ENCODE measurements at regions not wholly inside any gene's neighbourhood (a gene's known extent, or its start where the extent isn't known, plus 50 kb on each side); places are given as distances from the start of the nearest gene placed in this dataset.

DNA sequence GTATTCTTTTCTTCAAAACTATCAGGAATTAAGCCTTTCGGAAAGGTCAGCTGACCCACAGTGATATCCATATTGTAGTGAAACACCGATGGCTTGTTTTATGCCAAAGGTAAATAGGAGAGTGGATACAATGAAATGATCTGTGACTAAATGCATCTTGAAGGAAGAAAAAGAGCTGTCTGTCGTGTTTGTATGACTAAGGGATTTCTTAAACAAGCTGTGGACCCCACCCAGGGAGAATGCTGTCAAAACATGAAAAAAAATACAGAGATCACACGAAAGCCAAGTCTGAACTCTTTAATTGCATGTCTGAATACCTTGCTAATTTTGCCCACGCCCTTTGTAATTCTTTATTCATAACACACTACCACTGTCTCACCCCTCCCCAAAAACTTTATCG lies 286.4 kb upstream of the WWC1 start:
- DNase-seq (ENCODE audit: extremely low read depth, low read depth): no peak
- no peak for TF ChIP-seq CTCF (IDR thresholded peaks at IDR 0.05; ENCODE audit: low read depth, low read length)

DNA sequence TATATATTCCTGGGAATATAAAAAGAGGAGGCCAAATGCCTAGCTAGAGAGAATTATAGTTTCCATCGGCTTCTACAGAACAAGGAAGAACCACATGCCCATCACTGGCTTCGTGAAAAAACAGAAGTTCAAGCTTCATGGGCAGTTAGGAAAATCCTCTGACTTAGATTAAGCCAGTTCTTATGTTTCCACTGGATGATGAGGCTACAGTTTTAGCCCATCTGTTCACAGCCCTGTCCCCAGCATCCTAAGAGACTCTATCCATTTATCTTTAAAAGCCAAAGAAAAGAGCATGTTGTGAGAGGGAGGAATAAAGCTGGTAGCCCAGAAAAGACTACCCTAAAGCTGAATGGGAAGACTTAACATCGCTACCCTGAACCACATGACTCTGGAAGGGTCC lies 285.5 kb upstream of the WWC1 start:
- DNase-seq (ENCODE audit: extremely low read depth, low read depth): no peak
- TF ChIP-seq CTCF (IDR thresholded peaks at IDR 0.05; ENCODE audit: low read depth, low read length): no peak

- no peak for DNase-seq (ENCODE audit: extremely low read depth, low read depth)
- no peak for TF ChIP-seq CTCF (IDR thresholded peaks at IDR 0.05; ENCODE audit: low read depth, low read length)
Observed at GRCh38 chr5:168006456-168007130, 284.9 kb upstream of the WWC1 start.

- no peak for TF ChIP-seq CTCF (IDR thresholded peaks at IDR 0.05; ENCODE audit: low read depth, low read length)
Observed at GRCh38 chr5:168007286-168007685, 284.2 kb upstream of the WWC1 start.

GRCh38 chr5:168008555-168008954 lies 282.9 kb upstream of the WWC1 start:
- no peak for DNase-seq (ENCODE audit: extremely low read depth, low read depth)
- no peak for TF ChIP-seq CTCF (IDR thresholded peaks at IDR 0.05; ENCODE audit: low read depth, low read length)

More at GRCh38 chr5:168007286-168007685, 284.2 kb upstream of the WWC1 start:
- no peak for DNase-seq (ENCODE audit: extremely low read depth, low read depth)

DNA sequence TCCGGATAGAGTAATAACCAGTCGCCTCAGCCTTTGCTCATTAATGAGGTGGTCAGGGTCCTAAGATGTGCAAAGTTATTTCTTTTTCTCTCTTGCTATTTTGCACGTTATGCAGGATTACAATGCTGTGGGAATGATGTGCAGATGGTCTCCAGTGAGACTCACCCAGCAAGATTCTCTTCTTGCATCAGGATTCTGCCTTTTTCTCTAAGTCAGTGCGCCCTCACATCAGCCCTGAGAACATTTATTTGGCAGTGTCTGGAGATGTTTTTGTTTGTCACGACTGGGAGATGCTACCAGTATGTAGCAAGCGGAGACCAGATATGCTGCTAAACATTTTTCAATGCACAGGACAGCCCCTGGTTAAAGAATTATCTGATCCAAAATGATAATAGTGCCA lies 280.3 kb upstream of the WWC1 start:
- no peak for DNase-seq (ENCODE audit: extremely low read depth, low read depth)

DNA sequence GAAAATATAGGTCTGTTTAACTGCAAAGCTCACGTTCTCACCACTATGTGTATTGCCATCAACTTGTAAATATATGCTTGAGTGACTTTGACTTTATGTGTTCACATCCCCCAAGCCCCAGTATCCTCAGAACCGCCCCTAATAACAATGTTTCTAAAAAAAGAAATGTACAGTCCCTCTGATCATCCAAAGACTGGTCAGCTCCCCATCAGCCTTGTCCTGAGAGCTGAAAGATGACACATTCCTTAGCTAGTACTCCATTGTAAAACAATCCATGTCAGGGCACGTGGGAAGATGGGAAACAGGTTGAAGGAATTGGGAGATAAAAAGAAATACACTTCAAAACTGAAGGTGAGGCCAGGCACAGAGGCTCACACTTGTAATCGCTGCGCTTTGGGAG lies 279.4 kb upstream of the WWC1 start:
- TF ChIP-seq CTCF (IDR thresholded peaks at IDR 0.05; ENCODE audit: low read depth, low read length): no peak
- no peak for DNase-seq (ENCODE audit: extremely low read depth, low read depth)

More for the DNA sequence above, 280.3 kb upstream of the WWC1 start:
- TF ChIP-seq CTCF (IDR thresholded peaks at IDR 0.05; ENCODE audit: low read depth, low read length): no peak
